NCI-H460 (cell line): ENCODE measurements at regions not wholly inside any gene's neighbourhood (a gene's known extent, or its start where the extent isn't known, plus 50 kb on each side); places are given as distances from the start of the nearest gene placed in this dataset.
A peak's percentile ranks its signal among the peaks of the same experiment; 100 is the strongest.
"Not testable (repeated sequence)": the region's sequence is repeated elsewhere in the genome, so short reads cannot be mapped to it uniquely, and the experiment has no call there.

Source experiments
- DNase-seq: peaks from one replicate; pipeline ENCODE4 v3.0.0-alpha.2; 2016; ENCODE audit warnings: low read depth; ENCODE audit errors: extremely low read depth

DNA sequence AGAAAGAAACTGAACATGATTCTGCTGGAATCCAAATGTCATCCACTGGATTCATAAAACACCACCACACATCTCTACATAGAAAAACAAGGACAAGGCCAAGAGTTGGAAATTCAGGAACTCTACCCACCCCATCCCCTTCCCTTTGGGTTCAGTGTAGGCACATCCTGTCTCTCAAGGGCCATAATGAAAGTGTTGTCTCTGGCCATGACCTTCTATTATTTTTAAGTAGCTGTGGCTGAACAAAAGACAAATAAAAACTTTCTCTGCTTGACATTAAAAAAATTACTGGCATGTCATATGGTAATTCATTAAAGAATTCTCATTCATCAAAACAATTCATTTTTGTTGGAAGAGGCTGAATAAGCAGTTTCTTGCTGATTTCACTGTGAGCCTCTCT is 54.9 kb upstream of the ZBTB18 start:
- no peak for DNase-seq

DNA sequence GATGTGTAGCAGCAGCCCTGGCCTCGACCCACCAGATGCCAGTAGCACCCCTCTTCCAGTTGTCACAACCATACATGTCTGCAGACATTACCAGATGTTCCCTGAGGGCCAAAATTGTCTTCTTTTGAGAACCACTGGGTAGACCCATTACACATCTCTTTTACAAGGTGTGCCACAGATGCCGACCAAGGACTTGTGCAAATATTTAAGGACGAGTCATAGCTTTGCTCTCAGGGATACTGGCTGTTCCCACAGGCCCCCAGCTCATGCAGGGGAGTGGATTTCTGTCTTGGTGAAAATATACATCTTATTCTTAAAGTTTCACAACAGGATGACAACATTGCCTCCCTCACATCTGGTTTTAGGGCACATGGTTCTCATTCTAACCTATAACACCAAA is 59.4 kb upstream of the ZBTB18 start:
- DNase-seq = no peak

DNA sequence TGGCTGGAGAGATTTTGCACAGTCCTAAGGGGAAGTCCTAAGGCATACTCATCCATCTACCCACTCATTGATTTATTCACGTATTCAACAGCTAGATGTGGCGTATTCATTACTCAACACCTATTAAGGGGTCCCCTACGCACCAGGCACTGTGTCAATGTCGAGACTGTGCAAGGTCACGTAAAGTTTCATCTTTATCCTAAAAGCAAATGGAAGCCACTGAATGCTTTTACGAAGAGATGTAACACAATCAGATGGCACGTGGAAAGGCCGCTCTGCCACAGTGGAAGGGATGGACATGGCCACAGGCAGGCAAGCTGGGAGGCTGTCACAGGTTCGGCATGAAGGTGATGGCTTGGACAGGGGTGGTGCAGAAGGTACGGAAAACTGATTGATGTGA is 66.3 kb upstream of the ZBTB18 start:
- DNase-seq = no peak

- no peak for DNase-seq
Observed at GRCh38 chr1:243982447-243983018, 68.5 kb upstream of the ZBTB18 start.

GRCh38 chr1:243980471-243980870 is 70.6 kb upstream of the ZBTB18 start:
- no peak for DNase-seq

GRCh38 chr1:243980071-243980470 is 71.0 kb upstream of the ZBTB18 start:
- no peak for DNase-seq

DNA sequence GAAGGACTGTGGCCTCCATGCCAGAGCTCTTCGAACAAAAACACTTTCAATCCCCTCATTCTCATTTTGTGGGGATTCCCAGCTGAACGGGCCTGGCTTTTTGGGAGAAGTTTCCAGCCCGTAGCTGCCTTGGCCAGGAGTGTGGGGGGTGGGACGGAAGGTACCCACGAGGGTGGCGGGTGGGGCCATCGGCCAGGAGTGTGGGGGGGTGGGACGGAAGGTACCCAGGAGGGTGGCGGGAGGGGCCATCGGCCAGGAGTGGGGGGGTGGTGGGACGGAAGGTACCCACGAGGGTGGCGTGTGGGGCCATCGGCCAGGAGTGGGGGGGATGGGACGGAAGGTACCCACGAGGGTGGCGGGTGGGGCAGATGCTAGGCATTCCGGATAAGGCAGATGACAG is 71.7 kb upstream of the ZBTB18 start:
- DNase-seq = no peak

DNA sequence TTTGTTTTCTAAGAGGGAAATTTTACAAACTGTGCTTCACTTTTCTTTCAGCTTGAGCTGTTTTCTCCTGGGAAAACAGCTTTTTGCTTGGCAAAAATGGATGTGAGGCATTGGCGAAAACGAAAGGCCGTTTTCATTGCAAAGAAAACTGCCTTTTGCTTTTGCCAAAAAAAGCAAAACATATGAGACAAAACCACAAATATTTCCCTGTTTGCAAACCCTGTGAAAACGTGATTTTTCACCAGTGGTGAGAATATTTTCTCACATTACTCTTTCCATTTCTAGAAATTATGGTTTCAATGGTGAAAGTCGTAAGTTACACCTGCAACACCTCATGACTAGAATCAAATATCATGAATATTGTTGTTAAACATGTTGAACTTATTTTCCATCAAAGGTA is 74.0 kb upstream of the ZBTB18 start:
- no peak for DNase-seq

GRCh38 chr1:243974451-243975292 is 76.4 kb upstream of the ZBTB18 start:
- peak; percentile 28 for DNase-seq

DNA sequence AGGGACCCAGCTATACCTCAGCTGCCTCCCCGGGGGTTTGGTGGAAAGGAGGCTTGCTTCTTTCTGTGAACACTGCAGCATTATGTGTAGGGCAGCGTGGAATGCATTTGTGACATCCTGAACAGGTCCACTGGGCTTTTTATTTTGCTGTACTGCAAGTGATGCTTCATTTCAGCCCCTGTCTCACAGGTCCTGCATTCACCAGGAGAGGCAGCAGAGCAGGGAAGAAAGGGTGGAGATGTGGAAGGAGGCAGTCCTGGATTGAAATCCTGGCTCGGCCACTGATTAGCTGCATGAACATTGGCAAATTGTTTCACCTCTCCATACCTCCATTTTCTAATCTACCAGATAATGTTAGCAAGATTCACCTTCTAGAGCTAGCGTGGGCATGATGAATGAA is 77.9 kb upstream of the ZBTB18 start:
- no peak for DNase-seq

DNA sequence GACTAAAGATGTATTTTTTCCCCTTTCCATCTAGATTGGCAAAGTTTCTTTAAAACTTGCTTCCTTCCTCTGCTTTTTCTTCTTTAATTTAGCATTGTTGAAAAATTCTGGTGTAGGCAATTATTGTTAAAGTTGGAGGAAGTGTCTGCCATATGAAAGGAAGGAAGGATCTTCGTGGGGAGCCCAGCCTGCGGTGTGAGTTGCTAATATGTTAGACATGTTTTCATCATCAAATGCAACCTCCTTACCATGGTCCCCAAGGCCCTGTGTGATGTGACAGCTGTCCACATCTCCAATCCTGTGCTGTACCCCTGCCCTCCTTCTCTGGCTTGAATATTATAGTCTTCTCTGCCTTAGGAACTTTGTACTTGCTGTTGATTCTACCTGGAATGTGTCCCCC is 81.0 kb upstream of the ZBTB18 start:
- DNase-seq = no peak

DNA sequence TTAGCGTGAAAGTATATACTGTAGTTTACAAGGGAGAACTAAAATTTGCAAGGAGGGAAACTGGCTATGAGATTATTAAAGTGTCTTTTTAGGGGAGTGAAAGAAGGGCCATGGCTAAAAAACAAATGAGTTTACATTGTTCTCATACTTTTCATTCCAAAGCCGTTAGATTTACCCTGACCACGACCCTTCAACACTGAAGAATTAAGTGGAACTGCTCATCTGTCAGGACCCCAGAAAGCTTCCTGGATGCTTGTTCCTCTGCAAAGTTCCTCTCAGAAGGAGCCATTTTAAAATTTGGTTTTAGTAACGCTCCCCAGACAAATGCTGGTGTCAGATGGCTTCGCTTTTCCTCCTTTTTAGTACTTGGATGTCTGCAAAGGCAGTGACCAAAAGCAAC is 82.7 kb upstream of the ZBTB18 start:
- DNase-seq = no peak

DNA sequence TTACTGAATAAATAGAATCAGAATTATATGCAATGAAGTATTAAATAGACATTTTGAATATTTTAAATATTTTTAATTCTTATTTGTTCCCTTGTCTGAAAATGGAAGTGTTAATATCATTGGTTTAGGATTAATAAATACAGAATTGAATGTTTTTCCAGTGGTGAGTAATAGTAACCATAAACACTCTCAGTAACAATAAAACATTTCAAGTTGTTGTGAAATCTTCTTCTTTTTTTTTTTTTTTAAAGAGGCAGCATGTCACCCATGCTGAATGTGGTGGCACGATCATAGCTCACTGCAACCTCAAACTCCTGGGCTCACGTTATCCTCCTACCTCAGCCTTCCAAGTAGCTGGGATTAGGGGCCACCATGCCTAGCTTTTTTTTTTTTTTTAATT is 86.2 kb upstream of the ZBTB18 start:
- DNase-seq = no peak

DNA sequence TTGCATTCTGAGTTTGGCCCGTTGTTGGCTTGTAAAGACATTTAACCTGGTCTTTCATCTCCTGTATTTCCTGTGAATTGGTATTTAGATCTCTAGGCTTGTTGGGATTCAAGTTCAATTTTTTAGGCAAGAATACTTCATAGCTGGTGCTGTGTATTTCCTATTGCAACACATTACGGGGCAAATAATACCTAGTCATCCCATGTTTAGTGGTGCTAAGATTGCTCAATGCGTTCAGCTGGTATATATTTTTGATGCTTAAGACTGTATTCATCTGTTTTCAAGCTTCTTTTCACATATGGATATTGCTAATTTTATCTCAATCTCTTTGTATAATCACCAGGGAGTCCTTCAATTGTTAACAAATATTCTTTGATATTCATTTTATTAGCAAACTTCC is 87.5 kb upstream of the ZBTB18 start:
- no peak for DNase-seq

DNA sequence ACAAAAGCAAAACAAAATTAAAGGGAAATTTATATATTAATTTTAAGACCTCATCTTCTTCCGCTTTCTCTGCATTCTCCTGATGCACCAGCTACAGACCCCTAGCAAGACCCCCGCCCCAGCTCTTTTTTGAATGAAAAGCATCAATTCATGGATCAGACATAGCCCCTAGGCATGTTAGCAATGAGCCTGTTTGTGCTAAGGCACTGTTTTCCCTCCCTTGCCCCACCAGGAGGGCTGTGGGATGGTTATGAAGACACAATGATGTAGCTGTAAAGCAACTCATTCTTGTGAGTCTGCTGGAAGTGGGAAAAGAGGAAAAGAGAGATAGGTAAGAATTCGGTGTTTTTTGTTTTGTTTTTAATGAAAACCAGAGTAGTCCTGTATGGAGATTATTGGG is 88.5 kb upstream of the ZBTB18 start:
- no peak for DNase-seq

GRCh38 chr1:243959998-243960397 is 91.1 kb upstream of the ZBTB18 start:
- no peak for DNase-seq

- no peak for DNase-seq
Observed at GRCh38 chr1:243957141-243957540, 93.9 kb upstream of the ZBTB18 start.

DNA sequence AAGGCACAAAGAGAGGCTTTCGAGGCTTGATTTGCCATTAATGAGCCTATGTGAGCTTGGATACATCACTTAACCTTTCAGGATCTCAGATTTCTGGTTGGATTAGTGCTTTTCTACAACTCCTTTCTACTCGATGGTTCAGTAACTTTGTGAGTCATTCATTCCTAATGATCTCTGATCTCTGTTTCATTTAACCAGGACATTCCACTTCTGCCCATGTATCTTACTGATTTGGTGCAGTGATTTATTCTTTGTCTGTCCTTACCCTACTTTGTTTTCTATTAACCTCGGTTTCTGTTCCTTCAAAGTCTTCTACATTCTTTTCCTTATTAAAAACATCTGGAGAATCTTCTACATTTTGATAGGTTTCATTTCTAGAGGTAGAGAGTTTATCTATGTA is 94.6 kb upstream of the ZBTB18 start:
- DNase-seq = no peak

DNA sequence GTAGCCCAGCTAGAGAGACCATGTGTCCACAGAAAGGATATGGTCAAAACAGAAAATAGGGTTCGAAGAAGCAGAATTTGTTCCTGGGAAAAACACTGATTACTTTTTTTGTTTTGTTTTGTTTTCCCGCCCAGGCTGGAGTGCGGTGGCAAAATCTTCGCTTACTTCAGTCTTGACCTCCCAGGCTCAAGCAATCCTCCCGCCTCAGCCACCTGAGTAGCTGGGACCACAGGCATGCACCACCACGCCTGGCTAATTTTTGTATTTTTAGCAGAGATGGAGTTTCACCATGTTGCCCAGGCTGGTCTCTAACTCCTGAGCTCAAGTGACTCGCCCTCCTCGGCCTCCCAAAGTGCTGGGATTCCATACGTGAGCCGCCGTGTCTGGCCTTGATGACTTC is 99.9 kb upstream of the ZBTB18 start:
- DNase-seq = not testable (repeated sequence)

- no peak for DNase-seq
Observed at GRCh38 chr1:243950166-243950565, 100.1 kb upstream of the AKT3 start.

- no peak for DNase-seq
Observed at GRCh38 chr1:243946946-243947345, 96.9 kb upstream of the AKT3 start.

DNA sequence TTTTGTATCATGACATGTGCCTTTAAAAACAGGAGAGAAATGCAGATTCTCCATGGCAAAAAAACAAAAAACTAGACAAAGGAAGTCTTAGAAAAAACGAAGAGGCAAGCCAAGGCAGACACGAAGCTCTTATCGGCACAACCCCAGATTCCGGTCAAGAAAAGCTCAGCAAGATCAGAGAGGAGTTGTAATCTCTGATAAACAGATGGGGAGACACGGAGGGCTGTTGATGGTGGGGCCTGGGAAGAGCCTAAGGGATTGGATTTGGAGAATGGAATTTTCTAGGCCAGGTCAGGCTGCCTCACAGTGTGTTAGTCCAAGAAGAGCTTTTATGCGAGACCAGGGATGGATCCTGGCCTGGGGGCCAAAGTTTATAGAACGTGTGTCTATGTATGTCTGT is 96.2 kb upstream of the AKT3 start:
- no peak for DNase-seq

DNA sequence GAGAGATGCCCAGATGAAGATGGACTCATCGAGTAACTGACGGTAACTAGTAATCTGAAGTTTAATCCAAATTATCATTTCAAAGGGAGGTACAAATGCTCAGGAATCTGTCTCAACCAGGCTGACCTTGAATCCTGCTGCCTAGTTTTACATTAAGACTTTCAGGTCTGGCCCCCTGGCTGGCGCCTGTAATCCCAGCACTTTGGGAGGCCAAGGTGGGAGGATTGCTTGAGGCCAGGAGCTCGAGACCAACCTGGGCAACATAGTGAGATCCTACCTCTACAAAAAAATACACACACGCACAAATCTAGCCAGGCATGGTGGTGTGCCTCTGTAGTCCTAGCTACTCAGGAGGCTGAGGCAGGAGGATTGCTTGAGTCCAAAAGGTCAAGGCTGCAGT is 95.7 kb upstream of the AKT3 start:
- DNase-seq = no peak
